GM10266 (cell line): ENCODE measurements at regions not wholly inside any gene's neighbourhood (a gene's known extent, or its start where the extent isn't known, plus 50 kb on each side); places are given as distances from the start of the nearest gene placed in this dataset.
"Not testable (repeated sequence)": the region's sequence is repeated elsewhere in the genome, so short reads cannot be mapped to it uniquely, and the experiment has no call there.

Source experiments
- DNase-seq: peaks from one replicate; pipeline ENCODE4 v3.0.0; 2012; ENCODE audit errors: extremely low spot score
- TF ChIP-seq, protein P1 (sequence below): IDR thresholded peaks from 2 replicates; pipeline ENCODE4 v1.5.1; 2012; ENCODE audit warnings: mild to moderate bottlenecking, low read depth; ENCODE audit not compliant: control insufficient read depth, insufficient read depth; ENCODE audit errors: missing control alignments

GRCh38 chr5:77909237-77909636 lies 133.1 kb upstream of the TBCA start:
- no peak for DNase-seq
- TF ChIP-seq, protein P1, sequence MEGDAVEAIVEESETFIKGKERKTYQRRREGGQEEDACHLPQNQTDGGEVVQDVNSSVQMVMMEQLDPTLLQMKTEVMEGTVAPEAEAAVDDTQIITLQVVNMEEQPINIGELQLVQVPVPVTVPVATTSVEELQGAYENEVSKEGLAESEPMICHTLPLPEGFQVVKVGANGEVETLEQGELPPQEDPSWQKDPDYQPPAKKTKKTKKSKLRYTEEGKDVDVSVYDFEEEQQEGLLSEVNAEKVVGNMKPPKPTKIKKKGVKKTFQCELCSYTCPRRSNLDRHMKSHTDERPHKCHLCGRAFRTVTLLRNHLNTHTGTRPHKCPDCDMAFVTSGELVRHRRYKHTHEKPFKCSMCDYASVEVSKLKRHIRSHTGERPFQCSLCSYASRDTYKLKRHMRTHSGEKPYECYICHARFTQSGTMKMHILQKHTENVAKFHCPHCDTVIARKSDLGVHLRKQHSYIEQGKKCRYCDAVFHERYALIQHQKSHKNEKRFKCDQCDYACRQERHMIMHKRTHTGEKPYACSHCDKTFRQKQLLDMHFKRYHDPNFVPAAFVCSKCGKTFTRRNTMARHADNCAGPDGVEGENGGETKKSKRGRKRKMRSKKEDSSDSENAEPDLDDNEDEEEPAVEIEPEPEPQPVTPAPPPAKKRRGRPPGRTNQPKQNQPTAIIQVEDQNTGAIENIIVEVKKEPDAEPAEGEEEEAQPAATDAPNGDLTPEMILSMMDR = no peak

- TF ChIP-seq, protein P1 = no peak
- no peak for DNase-seq
Measured at GRCh38 chr5:77908787-77909186, 132.6 kb upstream of the TBCA start.

DNA sequence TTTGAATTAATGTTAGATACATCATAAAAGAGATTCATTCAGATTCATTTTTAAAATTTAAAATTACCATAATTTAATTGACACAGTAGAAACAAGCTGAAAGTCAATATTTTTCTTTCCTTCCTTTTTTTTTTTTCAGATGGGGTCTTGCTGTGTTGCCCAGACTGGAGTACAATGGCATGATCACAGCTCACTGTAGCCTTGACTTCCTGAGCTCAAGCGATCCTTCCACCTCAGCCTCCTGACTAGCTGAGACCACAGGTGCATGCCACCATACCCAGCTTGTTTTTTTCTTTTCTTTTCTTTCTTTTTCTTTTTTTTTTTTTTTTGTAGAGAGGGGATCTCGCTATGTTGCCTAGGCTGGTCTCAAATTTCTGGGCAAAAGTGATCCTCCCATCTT lies 131.6 kb upstream of the TBCA start:
- TF ChIP-seq, protein P1 = no peak
- no peak for DNase-seq

DNA sequence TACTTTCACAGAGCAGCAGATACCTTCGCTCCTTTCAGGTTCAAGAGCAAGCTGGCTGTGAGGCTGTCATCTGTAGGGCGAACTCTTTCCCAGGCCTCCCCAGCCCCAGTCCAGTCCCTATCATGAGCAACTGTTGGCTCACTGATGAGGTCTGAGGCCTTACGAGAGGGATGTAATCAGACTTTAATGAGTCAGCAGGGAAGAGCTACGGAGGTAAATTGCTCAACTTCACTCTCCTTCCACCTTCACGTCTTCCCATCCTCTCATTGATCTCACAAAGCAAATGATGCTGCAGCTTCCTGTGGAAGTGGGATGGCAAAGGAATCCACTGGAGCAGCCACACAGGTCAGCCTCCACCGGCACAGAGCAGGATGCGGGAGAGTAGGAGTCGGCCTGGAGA lies 130.7 kb upstream of the TBCA start:
- no peak for DNase-seq
- TF ChIP-seq, protein P1 = no peak

DNA sequence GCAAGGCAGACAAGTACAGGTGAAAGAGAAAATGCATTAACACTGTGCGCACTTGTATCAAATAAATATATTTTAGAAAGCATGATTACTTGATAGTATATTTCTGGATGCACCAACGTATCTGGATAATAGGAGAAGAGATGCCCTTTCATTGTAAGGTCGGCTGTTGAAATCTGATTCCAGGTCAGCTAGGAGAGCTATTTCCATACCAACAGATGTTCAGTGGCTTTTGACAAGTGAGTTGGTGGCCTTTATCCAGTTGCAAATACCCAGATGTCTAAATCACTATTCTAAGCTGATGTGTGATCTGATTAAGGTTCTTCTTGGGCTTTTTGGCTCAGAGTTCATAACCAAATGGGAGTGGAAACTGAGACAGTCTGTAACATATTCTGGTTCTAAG lies 128.2 kb upstream of the TBCA start:
- TF ChIP-seq, protein P1 = no peak
- DNase-seq = no peak

GRCh38 chr5:77900691-77901090 lies 124.6 kb upstream of the TBCA start:
- DNase-seq = no peak
- TF ChIP-seq, protein P1 = no peak

- TF ChIP-seq, protein P1 = no peak
- no peak for DNase-seq
Measured at GRCh38 chr5:77898385-77898784, 122.2 kb upstream of the TBCA start.

GRCh38 chr5:77896338-77896737 lies 120.2 kb upstream of the TBCA start:
- no peak for DNase-seq

DNA sequence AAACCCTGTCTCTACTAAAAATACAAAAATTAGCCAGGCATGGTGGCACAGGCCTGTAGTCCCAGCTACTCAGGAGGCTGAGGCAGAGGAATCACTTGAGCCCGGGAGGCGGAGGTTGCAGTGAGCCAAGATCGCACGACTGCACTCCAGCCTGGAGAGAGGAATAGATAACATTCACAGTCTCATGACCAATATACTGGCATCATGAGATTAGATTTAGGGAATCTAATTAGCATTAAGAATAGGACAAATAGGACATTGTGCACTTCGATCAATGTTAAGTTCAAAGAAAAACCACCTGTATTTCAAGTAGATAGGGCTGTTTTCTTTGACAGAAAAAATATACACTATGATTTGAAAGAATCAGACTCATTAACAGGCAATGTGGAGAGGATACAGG lies 118.0 kb upstream of the TBCA start:
- DNase-seq = not testable (repeated sequence)

More at GRCh38 chr5:77896338-77896737, 120.2 kb upstream of the TBCA start:
- TF ChIP-seq, protein P1 = no peak
